22Rv1 (cell line): ENCODE measurements at regions not wholly inside any gene's neighbourhood (a gene's known extent, or its start where the extent isn't known, plus 50 kb on each side); places are given as distances from the start of the nearest gene placed in this dataset.

Experiments used
- H3K27ac ChIP-seq: fragments of 450-650 bp; 2 replicates; pipeline ENCODE4 v1.5.1; 2017
- CTCF ChIP-seq: fragments of 450-650 bp; IDR thresholded peaks from 2 replicates; pipeline ENCODE4 v1.5.1; 2017; ENCODE audit warnings: mild to moderate bottlenecking
- ZFX ChIP-seq: fragments of 450-650 bp; IDR thresholded peaks from 2 replicates; pipeline ENCODE4 v1.6.1; 2017; ENCODE audit warnings: antibody characterized with exemption, borderline replicate concordance

DNA sequence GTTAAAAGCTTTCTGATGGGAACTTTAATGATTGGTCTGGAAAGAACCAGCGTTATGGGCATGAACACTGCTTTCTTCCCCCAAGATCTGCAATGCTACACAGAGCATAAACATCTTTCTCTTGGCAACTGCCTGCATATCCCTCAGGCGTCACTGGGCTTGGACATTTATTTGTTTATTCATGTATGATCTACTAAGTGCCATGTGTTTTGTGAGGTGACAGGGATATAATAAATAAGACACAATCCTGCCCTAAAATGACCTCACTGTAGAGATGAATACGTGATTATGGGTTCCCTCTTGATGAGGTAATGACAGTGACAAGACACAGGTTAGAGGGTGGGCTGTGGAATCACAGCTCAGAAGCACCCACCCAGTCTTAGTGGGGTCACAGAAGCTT is 485.3 kb downstream of the PDCD6IP start:
- H3K27ac ChIP-seq = no peak overlapping the region
- no peak for TF ChIP-seq CTCF
- TF ChIP-seq ZFX = no peak

- TF ChIP-seq CTCF (no peak), ZFX (no peak)
- H3K27ac ChIP-seq = no peak overlapping the region
These were observed 486.8 kb downstream of the PDCD6IP start for GRCh38 chr3:34284959-34285826.

GRCh38 chr3:34285827-34286188 is 487.4 kb downstream of the PDCD6IP start:
- H3K27ac ChIP-seq = no peak overlapping the region
- TF ChIP-seq ZFX = no peak
- no peak for TF ChIP-seq CTCF

DNA sequence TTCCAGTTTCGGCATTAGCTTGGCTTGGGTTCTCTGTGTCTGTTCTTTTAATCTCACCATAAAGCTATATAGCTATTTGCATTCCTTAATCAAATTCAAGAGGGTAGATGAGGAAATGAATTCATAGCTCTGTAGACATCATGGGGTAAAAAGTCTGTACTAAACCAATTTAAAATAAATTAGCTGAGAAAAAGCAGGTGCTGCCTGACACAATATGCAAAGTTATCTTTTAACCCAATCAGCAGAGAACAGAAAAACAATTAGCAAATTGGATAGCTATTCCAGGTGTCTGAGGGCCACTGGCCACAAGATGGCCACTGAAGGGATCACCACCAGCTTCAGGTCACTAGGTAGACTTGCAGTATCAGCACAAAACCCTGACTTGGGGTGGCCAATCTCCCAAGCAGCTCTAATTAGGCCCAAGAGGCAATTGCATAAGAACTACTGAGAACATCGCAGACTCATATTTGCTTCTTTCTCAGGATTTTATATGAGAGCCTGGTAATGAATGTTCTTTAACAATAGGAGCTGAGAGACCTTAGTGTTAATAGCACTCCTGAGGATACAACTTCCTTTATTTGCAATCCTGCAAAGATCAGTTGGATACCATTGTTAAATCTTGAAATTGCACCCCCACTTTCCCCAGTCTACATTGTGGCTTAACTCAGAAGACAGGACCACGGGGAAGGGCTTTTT is 494.3 kb downstream of the PDCD6IP start:
- H3K27ac ChIP-seq = no peak overlapping the region
- TF ChIP-seq ZFX (no peak), CTCF (no peak)

- H3K27ac ChIP-seq = no peak overlapping the region
- no peak for TF ChIP-seq CTCF
- no peak for TF ChIP-seq ZFX
These were observed 495.8 kb downstream of the PDCD6IP start for GRCh38 chr3:34294240-34294639.

DNA sequence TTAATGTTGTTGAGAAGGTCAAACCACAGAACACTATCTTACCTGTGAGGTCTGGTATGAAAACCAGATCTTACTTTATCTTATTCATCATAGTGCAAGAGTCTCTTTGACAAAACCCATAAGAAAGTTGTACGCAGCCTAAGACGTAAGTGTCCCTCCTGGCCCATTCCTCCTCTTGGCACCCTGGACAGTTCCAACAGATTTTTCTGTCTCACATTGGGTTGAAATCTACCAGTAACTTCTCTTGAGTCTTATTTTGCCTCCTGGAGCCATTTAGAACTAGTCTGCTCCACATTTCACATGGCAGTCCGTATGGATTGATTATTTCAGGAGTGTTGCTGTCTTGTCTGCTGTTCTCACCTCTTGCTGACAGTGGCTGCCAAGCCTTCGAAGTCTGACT is 498.4 kb downstream of the PDCD6IP start:
- no peak overlapping the region for H3K27ac ChIP-seq
- TF ChIP-seq CTCF (no peak), ZFX (no peak)

GRCh38 chr3:34298653-34299052 is 500.2 kb downstream of the PDCD6IP start:
- H3K27ac ChIP-seq = no peak overlapping the region
- TF ChIP-seq ZFX (no peak), CTCF (no peak)
